GM12878 (cell line): ENCODE measurements at regions not wholly inside any gene's neighbourhood (a gene's known extent, or its start where the extent isn't known, plus 50 kb on each side); places are given as distances from the start of the nearest gene placed in this dataset.

Experiments used
- EP300 ChIP-seq, 2 experiments: fragments of 150-350 bp in 1 of 2; IDR thresholded peaks; 2 replicates each; pipeline ENCODE4 v1.6.1; 2011 to 2012; ENCODE audit warnings: low read depth in 2 of 2, low read length in 2 of 2, borderline replicate concordance in 1 of 2, improper control_type of control experiment in 1 of 2, inconsistent platforms in 1 of 2; ENCODE audit not compliant: control insufficient read depth in 1 of 2
- EZH2 ChIP-seq: IDR thresholded peaks from 2 replicates; pipeline ENCODE4 v1.6.1; 2012; ENCODE audit warnings: low read depth, mild to moderate bottlenecking, control low read depth, inconsistent platforms, low read length, borderline replicate concordance; ENCODE audit not compliant: control insufficient read depth
- ZBTB33 ChIP-seq: fragments of 450-650 bp; IDR thresholded peaks from 2 replicates; pipeline ENCODE4 v1.6.1; 2017; ENCODE audit warnings: mild to moderate bottlenecking

- TF ChIP-seq EZH2: no peak
- no peak for TF ChIP-seq EP300 (IDR thresholded peaks at IDR 0.05; ENCODE audit: borderline replicate concordance in 1 of 2, control insufficient read depth in 1 of 2, low read depth in 2 of 2, low read length in 2 of 2)
- TF ChIP-seq ZBTB33: no peak
Observed at GRCh38 chr2:30089171-30089570, 57.6 kb upstream of the YPEL5 start.
